Neuronal stem cell (in vitro differentiated cells): ENCODE measurements at regions not wholly inside any gene's neighbourhood (a gene's known extent, or its start where the extent isn't known, plus 50 kb on each side); places are given as distances from the start of the nearest gene placed in this dataset.

Experiments
- DNase-seq: peaks from one replicate; pipeline ENCODE4 v3.0.0-alpha.2; 2013; ENCODE audit warnings: low spot score
- H2AFZ ChIP-seq: one replicate; pipeline ENCODE4 v1.6.1; 2013; ENCODE audit warnings: mild to moderate bottlenecking, low read length, inconsistent platforms
- H2AK5ac ChIP-seq: 2 replicates; pipeline ENCODE4 v1.6.1; 2013; ENCODE audit warnings: low read depth, mild to moderate bottlenecking, inconsistent platforms, low read length, moderate library complexity, mixed read lengths
- H2BK120ac ChIP-seq: 2 replicates; pipeline ENCODE4 v1.6.1; 2013; ENCODE audit warnings: low read depth, mild to moderate bottlenecking, inconsistent platforms, low read length, moderate library complexity, mixed read lengths
- H2BK12ac ChIP-seq: one replicate; pipeline ENCODE4 v1.6.1; 2013; ENCODE audit warnings: low read length, inconsistent platforms
- H2BK15ac ChIP-seq: 2 replicates; pipeline ENCODE4 v1.6.1; 2013; ENCODE audit warnings: mild to moderate bottlenecking, low read length, inconsistent platforms, mixed read lengths
- H2BK5ac ChIP-seq: one replicate; pipeline ENCODE4 v1.6.1; 2013; ENCODE audit warnings: inconsistent platforms, mild to moderate bottlenecking, low read length, moderate library complexity
- H3K14ac ChIP-seq: one replicate; pipeline ENCODE4 v1.6.1; 2013; ENCODE audit warnings: low read length, inconsistent platforms
- H3K18ac ChIP-seq: 2 replicates; pipeline ENCODE4 v1.6.1; 2013; ENCODE audit warnings: low read length, inconsistent platforms
- H3K23ac ChIP-seq: 2 replicates; pipeline ENCODE4 v1.6.1; 2013; ENCODE audit warnings: low read depth, mild to moderate bottlenecking, mixed read lengths, low read length, inconsistent platforms; ENCODE audit not compliant: poor library complexity
- H3K27ac ChIP-seq: replicated peaks from 3 replicates; pipeline ENCODE4 v1.5.1; 2013; ENCODE audit warnings: low read length, inconsistent platforms
- H3K27me3 ChIP-seq, 3 experiments: 2 replicates each; pipeline ENCODE4 v1.6.1; 2013; ENCODE audit warnings: low read length in 3 of 3, mild to moderate bottlenecking in 2 of 3, inconsistent platforms in 1 of 3, low read depth in 1 of 3, mixed read lengths in 1 of 3, moderate library complexity in 1 of 3; ENCODE audit not compliant: control insufficient read depth in 3 of 3, insufficient read depth in 3 of 3
- H3K36me3 ChIP-seq, 2 donors: replicated peaks in 1 of 2; 2 replicates each; pipeline ENCODE4 v1.6.1; 2013; ENCODE audit warnings: low read length in 2 of 2; ENCODE audit not compliant: control insufficient read depth in 2 of 2, insufficient read depth in 2 of 2
- H3K4ac ChIP-seq: 2 replicates; pipeline ENCODE4 v1.6.1; 2013; ENCODE audit warnings: inconsistent platforms, mild to moderate bottlenecking, low read length, moderate library complexity
- H3K4me1 ChIP-seq, 2 donors: 1 replicate in 1 of 2; 2 replicates in 1 of 2; pipeline ENCODE4 v1.6.1; 2013; ENCODE audit warnings: low read length in 2 of 2, low read depth in 1 of 2; ENCODE audit not compliant: control insufficient read depth in 2 of 2, insufficient read depth in 1 of 2
- H3K4me2 ChIP-seq: one replicate; pipeline ENCODE4 v1.6.1; 2013; ENCODE audit warnings: mild to moderate bottlenecking, low read length, inconsistent platforms; ENCODE audit not compliant: insufficient read depth, poor library complexity, severe bottlenecking
- H3K4me3 ChIP-seq, 2 donors: 2 replicates each; pipeline ENCODE4 v1.5.1; 2013; ENCODE audit warnings: low read length in 2 of 2, mild to moderate bottlenecking in 2 of 2, inconsistent platforms in 1 of 2, moderate library complexity in 1 of 2
- H3K79me1 ChIP-seq: one replicate; pipeline ENCODE4 v1.6.1; 2013; ENCODE audit warnings: low read depth, mild to moderate bottlenecking, inconsistent platforms, low read length, moderate library complexity
- H3K9ac ChIP-seq: one replicate; pipeline ENCODE4 v1.6.1; 2013; ENCODE audit warnings: mild to moderate bottlenecking, low read depth, low read length, inconsistent platforms; ENCODE audit not compliant: poor library complexity
- H3K9me3 ChIP-seq, 2 donors: replicated peaks in 1 of 2; 2 replicates each; pipeline versions ENCODE3 to v1.6.1; 2013; ENCODE audit warnings: low read length in 2 of 2, mild to moderate bottlenecking in 2 of 2, inconsistent platforms in 1 of 2, low read depth in 1 of 2, mixed read lengths in 1 of 2, moderate library complexity in 1 of 2; ENCODE audit not compliant: control insufficient read depth in 2 of 2, insufficient read depth in 1 of 2
- H4K8ac ChIP-seq: one replicate; pipeline ENCODE4 v1.6.1; 2013; ENCODE audit warnings: low read depth, mild to moderate bottlenecking, inconsistent platforms, low read length, moderate library complexity
- H4K91ac ChIP-seq: one replicate; pipeline ENCODE4 v1.6.1; 2013; ENCODE audit warnings: low read length, low read depth, mild to moderate bottlenecking, inconsistent platforms; ENCODE audit not compliant: poor library complexity
- WGBS, 2 donors: extraction: QIAGEN DNeasy Blood & Tissue Kit; methylation state at CpG; one replicate each; pipeline ENCODE4 v1.1.7; 2013; ENCODE audit warnings: missing lambda C conversion rate in 2 of 2, mixed read lengths in 1 of 2; ENCODE audit not compliant: insufficient read length in 2 of 2, insufficient replicate concordance in 1 of 2; ENCODE audit errors: extremely low coverage in 2 of 2; 5-methylcytosine and 5-hydroxymethylcytosine counted together

- H3K9me3 ChIP-seq, result no peaks in the 10 kb centered on the region
- H3K4ac ChIP-seq, result no peak overlapping the region
- no peak overlapping the region for H4K91ac ChIP-seq
- no peak overlapping the region for H2BK120ac ChIP-seq
- H3K4me2 ChIP-seq, result no peak overlapping the region
- H2BK12ac ChIP-seq, result no peak overlapping the region
- H3K9ac ChIP-seq, result no peak overlapping the region
- DNase-seq, result no peak
- no peak overlapping the region for H2BK5ac ChIP-seq
- WGBS, 2 donors, result no CpG with 5 or more reads among the region's 3 CpGs
- H3K4me3 ChIP-seq, result no peak overlapping the region
- H3K79me1 ChIP-seq, result no peaks in the 10 kb centered on the region
- H2AFZ ChIP-seq, result peak overlapping the region; percentile 80
- no peak overlapping the region for H2BK15ac ChIP-seq
- H3K4me1 ChIP-seq, result peaks cover 5 to 11% of the 10 kb centered on the region in 2 donors
- H3K36me3 ChIP-seq, result no peaks in the 10 kb centered on the region
- H3K27ac ChIP-seq, result peak overlapping the region; percentile 22
- H3K23ac ChIP-seq, result no peak overlapping the region
- no peak overlapping the region for H4K8ac ChIP-seq
- no peak overlapping the region for H2AK5ac ChIP-seq
- no peaks in the 10 kb centered on the region for H3K27me3 ChIP-seq
- H3K18ac ChIP-seq, result no peak overlapping the region
- no peak overlapping the region for H3K14ac ChIP-seq
Measured at GRCh38 chr9:8234316-8234715, 434.7 kb upstream of the DMAC1 start.

GRCh38 chr9:8232726-8233125, 433.1 kb upstream of the DMAC1 start:
- H3K4me3 ChIP-seq, result no peak overlapping the region
- no CpG with 5 or more reads among the region's 2 CpGs for WGBS, 2 donors

GRCh38 chr9:8229226-8229625, 429.6 kb upstream of the DMAC1 start:
- H4K91ac ChIP-seq, result no peak overlapping the region
- no peak overlapping the region for H2BK120ac ChIP-seq
- H3K9ac ChIP-seq, result no peak overlapping the region
- H2AK5ac ChIP-seq, result no peak overlapping the region
- H3K9me3 ChIP-seq, result no peaks in the 10 kb centered on the region
- H2BK15ac ChIP-seq, result no peak overlapping the region
- H3K4ac ChIP-seq, result no peak overlapping the region
- H3K4me2 ChIP-seq, result no peak overlapping the region
- no peaks in the 10 kb centered on the region for H3K36me3 ChIP-seq
- no peak overlapping the region for H2BK5ac ChIP-seq
- no peak overlapping the region for H3K14ac ChIP-seq
- H3K23ac ChIP-seq, result no peak overlapping the region
- H4K8ac ChIP-seq, result no peak overlapping the region
- no peak overlapping the region for H3K4me3 ChIP-seq
- H2BK12ac ChIP-seq, result no peak overlapping the region
- H3K18ac ChIP-seq, result no peak overlapping the region
- WGBS, 2 donors, result no CpG with 5 or more reads among the region's 4 CpGs
- no peaks in the 10 kb centered on the region for H3K79me1 ChIP-seq
- H3K27ac ChIP-seq, result no peak overlapping the region
- H3K4me1 ChIP-seq, result peaks cover 2 to 5% of the 10 kb centered on the region in 2 donors
- no peaks in the 10 kb centered on the region for H3K27me3 ChIP-seq
- H2AFZ ChIP-seq, result no peak overlapping the region
- DNase-seq, result no peak

More at GRCh38 chr9:8232726-8233125, 433.1 kb upstream of the DMAC1 start:
- Histone ChIP-seq H3K4ac (no peak overlapping the region), H2BK120ac (no peak overlapping the region), H2BK5ac (no peak overlapping the region), H2AFZ (no peak overlapping the region), H3K9me3 (no peaks in the 10 kb centered on the region), H2BK12ac (no peak overlapping the region), H3K79me1 (no peaks in the 10 kb centered on the region), H3K4me1 (peaks cover 5 to 11% of the 10 kb centered on the region in 2 donors), H3K4me2 (no peak overlapping the region), H3K27ac (no peak overlapping the region), H3K9ac (no peak overlapping the region), H3K27me3 (no peaks in the 10 kb centered on the region), H3K14ac (no peak overlapping the region), H2AK5ac (no peak overlapping the region), H4K91ac (no peak overlapping the region), H3K23ac (no peak overlapping the region), H3K36me3 (no peaks in the 10 kb centered on the region), H2BK15ac (no peak overlapping the region), H3K18ac (no peak overlapping the region), H4K8ac (no peak overlapping the region)
- DNase-seq, result no peak

GRCh38 chr9:8224381-8224801, 424.8 kb upstream of the DMAC1 start:
- no peak overlapping the region for H3K4me3 ChIP-seq
- no peaks in the 10 kb centered on the region for H3K27me3 ChIP-seq
- no peak overlapping the region for H2BK5ac ChIP-seq
- H3K36me3 ChIP-seq, result no peaks in the 10 kb centered on the region
- H4K8ac ChIP-seq, result no peak overlapping the region
- H3K79me1 ChIP-seq, result no peaks in the 10 kb centered on the region
- H2BK120ac ChIP-seq, result no peak overlapping the region
- H3K4ac ChIP-seq, result no peak overlapping the region
- H2BK15ac ChIP-seq, result no peak overlapping the region
- no peak overlapping the region for H4K91ac ChIP-seq
- no CpG with 5 or more reads among the region's 4 CpGs for WGBS, 2 donors
- H2AFZ ChIP-seq, result peak overlapping the region; percentile 10
- no peak overlapping the region for H2BK12ac ChIP-seq
- H2AK5ac ChIP-seq, result no peak overlapping the region
- no peak overlapping the region for H3K4me2 ChIP-seq
- H3K23ac ChIP-seq, result no peak overlapping the region
- H3K9ac ChIP-seq, result no peak overlapping the region
- H3K14ac ChIP-seq, result no peak overlapping the region
- no peak overlapping the region for H3K18ac ChIP-seq
- H3K9me3 ChIP-seq, result no peaks in the 10 kb centered on the region
- peaks cover 0 to 3% of the 10 kb centered on the region in 2 donors for H3K4me1 ChIP-seq
- no peak overlapping the region for H3K27ac ChIP-seq
- DNase-seq, result no peak
